ENCODE measurements at regions not wholly inside any gene's neighbourhood (a gene's known extent, or its start where the extent isn't known, plus 50 kb on each side); places are given as distances from the start of the nearest gene placed in this dataset.
"Not testable (repeated sequence)": the region's sequence is repeated elsewhere in the genome, so short reads cannot be mapped to it uniquely, and the experiment has no call there.

- TF ChIP-seq MAX, MYC (IDR thresholded peaks at IDR 0.05; ENCODE audit: low read depth, low read length): not testable (repeated sequence)
- TF ChIP-seq, protein P1, sequence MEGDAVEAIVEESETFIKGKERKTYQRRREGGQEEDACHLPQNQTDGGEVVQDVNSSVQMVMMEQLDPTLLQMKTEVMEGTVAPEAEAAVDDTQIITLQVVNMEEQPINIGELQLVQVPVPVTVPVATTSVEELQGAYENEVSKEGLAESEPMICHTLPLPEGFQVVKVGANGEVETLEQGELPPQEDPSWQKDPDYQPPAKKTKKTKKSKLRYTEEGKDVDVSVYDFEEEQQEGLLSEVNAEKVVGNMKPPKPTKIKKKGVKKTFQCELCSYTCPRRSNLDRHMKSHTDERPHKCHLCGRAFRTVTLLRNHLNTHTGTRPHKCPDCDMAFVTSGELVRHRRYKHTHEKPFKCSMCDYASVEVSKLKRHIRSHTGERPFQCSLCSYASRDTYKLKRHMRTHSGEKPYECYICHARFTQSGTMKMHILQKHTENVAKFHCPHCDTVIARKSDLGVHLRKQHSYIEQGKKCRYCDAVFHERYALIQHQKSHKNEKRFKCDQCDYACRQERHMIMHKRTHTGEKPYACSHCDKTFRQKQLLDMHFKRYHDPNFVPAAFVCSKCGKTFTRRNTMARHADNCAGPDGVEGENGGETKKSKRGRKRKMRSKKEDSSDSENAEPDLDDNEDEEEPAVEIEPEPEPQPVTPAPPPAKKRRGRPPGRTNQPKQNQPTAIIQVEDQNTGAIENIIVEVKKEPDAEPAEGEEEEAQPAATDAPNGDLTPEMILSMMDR (IDR thresholded peaks at IDR 0.05; ENCODE audit: low read depth, low read length) = not testable (repeated sequence)
Observed at GRCh38 chr5:34371417-34371816, 284.7 kb upstream of the RAI14 start.
